G401 (cell line): ENCODE measurements at regions not wholly inside any gene's neighbourhood (a gene's known extent, or its start where the extent isn't known, plus 50 kb on each side); places are given as distances from the start of the nearest gene placed in this dataset.

Experiments used
- DNase-seq: peaks from one replicate; pipeline ENCODE4 v3.0.0-alpha.2; 2015; ENCODE audit warnings: low spot score
- in situ Hi-C: cut with HindIII; loops from 2 replicates; pipeline ENCODE4 v1.10.0; 2016; ENCODE audit warnings: low sequenced_read_pairs, mixed read lengths

- in situ Hi-C loops: no loop called here
- no peak for DNase-seq
These were observed 56.2 kb upstream of the RPS6KA3 start for GRCh38 chrX:20322887-20323286.

- no peak for DNase-seq
- in situ Hi-C loops: no loop called here
These were observed 53.9 kb upstream of the RPS6KA3 start for GRCh38 chrX:20320461-20321159.

GRCh38 chrX:20319054-20319453, 52.3 kb upstream of the RPS6KA3 start:
- no peak for DNase-seq
- in situ Hi-C loops: no loop called here

GRCh38 chrX:20317873-20318272, 51.2 kb upstream of the RPS6KA3 start:
- in situ Hi-C loops: no loop called here
- DNase-seq: no peak
